ENCODE measurements at regions not wholly inside any gene's neighbourhood (a gene's known extent, or its start where the extent isn't known, plus 50 kb on each side); places are given as distances from the start of the nearest gene placed in this dataset.

DNA sequence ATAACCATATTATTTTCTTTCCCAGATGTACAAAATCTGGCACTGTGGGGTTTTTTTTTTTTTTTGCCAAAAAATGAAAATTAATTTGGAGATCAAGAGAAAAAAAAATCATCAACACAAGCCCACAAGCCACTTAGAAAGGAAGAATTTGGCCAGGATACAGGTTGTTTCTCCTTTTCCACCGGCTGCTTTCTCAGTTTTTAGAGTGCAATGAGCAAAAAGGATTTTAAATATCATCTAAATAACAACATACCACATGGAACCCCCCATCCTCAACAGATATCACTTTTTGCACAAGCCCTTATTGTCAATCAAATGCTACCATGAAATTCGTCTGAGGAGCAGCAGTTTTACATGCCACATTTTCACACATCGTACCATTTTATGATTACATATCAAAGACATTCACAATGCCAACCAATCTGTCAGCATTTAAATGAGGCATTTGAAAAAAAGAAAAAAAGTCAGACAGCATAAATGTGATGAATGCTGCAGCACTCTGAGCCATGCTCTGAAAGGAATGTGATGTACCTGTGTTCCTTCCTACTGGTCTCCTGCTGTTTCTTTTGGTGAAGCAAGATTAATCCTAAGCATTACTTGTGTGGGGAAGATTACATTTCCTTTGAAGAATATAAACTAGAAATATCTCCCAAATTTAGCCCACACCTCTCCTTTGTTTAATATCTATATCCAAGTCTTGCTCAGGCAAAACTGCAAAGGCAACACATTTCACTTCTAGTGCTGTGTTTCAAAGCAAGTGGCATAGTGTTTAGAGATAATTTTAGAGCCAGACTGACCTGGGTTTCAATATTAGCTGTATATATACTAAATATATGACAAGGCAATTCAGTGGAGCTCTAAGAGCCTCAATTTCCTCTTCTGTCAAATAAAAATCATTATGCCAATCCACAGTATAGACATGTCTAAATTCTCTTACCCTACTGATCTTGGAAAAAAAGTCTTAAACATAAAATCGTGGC, 391.3 kb downstream of the CMPK2 start:
- no peak for DNase-seq (ENCODE audit: low spot score)

DNA sequence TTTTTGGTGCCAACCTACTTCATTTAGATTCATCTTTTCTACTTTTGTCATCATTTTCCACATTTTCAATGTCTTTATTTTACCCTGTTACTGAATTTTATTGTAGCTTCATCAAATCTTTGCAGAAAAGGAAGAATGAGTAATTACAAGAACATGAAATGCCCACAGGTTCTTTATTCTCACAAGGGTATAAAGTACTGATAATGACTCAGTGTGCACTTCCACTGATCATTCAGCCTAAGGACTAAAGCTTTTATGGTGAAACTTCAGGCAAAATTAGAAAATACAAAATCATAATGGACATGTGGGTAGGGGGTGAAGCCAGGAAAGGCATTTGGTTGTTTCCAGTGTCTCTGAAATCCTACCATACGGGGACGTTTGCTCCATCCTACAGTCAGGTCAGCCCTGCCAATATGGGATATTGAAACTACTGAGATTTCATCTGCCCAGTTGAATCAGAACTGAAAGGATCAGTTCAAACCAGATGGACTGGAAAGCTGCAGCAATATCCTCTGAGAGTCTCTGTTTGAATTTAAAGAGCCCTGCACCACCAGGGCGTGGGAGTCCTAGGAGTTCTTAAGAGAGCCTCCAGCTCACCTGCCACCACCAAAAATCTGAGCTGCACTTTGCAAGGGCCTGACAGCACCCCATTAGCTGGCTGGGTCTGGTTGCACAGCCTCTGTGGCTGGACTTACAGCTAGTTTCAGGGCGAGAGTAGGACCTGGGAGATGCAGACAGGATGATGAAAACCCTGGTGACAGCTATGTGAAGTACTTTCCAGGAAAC, 390.4 kb downstream of the CMPK2 start:
- no peak for DNase-seq (ENCODE audit: low spot score)

GRCh38 chr2:6480514-6480913, 385.2 kb downstream of the CMPK2 start:
- DNase-seq (ENCODE audit: low spot score): no peak

GRCh38 chr2:6482256-6482655, 383.5 kb downstream of the CMPK2 start:
- no peak for DNase-seq (ENCODE audit: low spot score)

DNA sequence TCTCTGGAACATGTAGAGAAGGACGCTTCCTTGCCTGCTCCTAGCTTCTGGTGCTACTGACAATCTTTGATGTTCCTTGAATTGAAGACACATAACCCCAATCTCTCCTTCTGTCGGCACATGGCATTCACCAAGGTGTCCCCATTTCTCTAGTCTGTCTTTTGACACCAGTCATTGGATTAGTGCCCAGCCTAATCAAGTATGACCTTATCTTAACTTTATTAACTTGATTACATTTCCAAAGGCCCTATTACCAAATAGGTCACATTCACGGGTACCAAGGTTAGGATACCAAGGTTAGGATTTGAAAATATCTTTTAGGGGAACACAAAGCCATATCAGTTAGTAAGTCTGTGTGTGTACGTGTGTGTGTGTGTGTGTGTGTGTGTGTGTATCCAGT, 377.9 kb downstream of the CMPK2 start:
- no peak for DNase-seq (ENCODE audit: low spot score)

DNA sequence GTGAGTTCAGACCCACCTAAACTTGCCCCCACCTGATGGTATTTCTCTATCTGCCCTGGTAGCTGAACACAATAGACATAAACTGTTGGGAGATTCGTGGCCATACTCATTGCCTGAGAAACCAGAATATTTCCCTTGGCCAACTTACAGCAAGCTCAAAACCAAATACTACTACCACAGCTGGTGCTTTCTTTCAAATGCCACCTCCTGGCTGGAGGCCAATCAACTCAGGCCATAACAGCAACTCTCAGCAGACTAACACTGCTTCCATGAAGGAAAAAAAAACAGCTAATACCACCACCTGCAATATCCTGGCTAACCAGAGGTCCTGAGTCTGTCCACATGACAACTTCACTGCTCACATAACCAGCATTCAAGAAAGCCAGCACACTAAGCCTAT, 373.1 kb downstream of the CMPK2 start:
- no peak for DNase-seq (ENCODE audit: low spot score)

DNA sequence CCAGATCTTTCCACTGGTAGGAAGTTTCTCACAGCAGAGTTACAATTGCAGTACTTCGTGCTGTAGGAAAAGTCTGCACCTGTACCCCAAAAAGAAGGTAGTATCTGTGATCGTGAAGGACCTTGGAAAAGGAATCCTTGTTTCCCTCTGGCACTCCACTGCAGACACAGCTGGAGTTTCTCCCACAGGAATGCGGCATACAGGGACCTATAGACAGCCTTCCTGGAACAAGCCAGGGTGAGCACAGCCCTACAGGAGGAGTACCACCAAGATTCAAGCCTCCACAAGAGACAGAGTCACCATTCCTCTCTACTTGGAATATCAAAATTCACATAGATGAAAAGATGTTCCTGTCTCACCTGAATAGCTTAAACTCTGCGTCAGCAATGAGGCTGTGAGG, 372.4 kb downstream of the CMPK2 start:
- DNase-seq (ENCODE audit: low spot score): no peak

DNA sequence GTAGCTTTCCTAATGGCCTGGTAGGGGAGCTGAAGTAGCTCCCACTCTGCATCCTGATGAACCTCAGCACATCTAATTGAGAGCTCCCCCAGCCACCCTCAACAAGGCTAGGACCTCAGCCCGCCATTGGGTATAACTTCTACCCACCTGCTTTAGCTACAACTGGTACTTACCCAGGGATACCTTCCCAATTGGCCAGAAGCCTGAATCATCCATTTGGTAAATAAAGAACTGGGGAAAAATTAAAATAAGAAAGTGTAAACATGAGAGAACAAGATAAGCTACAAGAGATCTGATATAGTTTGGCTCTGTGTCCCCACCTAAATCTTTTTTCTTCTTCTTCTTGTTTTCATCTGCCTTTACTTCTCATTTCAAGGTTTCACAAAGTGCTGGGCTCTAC, 372.0 kb downstream of the CMPK2 start:
- DNase-seq (ENCODE audit: low spot score): no peak

DNA sequence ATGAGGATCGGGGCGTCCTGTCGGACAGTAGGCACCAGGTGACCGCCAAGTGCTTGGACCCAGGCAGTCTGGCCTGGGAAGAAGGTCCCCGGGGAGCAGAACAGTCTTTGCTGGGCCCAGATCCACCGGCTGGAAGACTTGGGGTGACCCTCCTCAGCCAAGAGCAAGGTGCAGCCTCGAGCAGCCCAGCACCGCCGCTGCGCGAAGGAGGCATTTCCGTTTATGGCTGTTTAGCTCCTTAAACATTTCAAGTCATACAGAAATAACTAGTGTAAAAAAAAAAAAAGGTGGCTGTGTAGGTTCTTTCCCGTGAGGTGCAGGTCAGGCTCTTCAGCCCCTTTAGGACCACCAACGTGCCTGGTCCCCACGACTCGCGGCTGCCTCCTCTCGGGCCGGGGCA, 370.2 kb downstream of the CMPK2 start:
- DNase-seq (ENCODE audit: low spot score): no peak

- DNase-seq (ENCODE audit: low spot score): no peak
Measured at GRCh38 chr2:6496376-6496775, 369.3 kb downstream of the CMPK2 start.

- no peak for DNase-seq (ENCODE audit: low spot score)
Measured at GRCh38 chr2:6497048-6497447, 368.7 kb downstream of the CMPK2 start.

DNA sequence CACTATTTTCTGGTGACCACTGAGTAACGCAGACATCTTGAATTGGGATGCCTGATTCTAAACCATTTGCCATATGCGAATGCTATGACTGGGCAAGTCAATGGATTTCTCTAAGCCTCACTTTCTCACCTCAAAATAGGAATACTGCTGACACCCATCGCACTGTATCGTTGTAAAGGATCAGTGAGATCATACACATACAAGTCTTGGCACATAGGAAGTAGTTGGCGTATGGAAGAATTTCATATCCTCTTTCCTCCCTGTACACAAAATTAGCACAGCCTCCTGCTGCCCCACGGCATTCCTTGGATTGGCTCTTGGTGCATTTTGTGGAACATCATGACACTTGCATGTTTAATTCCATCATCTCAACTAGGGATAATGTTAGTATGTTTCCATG, 366.9 kb downstream of the CMPK2 start:
- no peak for DNase-seq (ENCODE audit: low spot score)

DNA sequence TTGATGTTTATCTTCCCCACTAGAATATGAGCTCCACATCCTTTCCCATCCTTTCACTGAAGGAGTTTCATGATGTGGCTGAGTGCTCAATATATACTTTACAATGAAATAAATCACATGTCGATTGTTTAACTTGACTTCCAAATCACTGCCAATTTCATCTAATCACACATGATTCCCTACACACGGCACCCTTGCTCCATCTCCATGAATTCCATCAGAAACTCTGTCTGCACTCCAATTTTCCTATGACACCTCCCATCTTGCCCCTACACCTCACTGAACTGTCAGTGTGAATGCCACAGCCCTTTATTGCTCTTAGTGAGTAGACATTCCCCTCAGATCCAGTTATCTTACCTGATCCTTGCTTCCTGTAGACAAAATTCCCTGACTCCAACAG, 366.0 kb downstream of the CMPK2 start:
- DNase-seq (ENCODE audit: low spot score): no peak

DNA sequence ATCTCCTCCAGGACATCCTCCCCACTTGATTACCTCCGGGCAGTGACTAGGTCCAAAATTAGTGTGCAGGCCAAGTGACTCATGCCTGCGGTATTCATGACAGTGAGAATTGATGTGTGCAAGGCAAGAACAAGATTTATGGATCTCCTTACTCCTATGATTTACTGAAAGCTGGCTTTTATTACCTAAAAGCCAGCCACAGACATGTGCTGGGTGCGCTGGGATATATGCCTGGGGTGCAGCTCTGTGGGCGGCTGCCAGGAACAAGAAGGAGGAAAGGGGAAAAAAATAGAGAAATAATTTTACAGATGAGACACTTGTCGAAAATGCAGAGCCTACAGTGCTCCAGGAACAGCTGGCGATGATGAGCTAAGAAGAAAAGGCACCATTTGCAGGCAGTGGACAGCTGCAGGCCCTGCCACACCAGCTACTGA, 359.3 kb downstream of the CMPK2 start:
- no peak for DNase-seq (ENCODE audit: low spot score)

DNA sequence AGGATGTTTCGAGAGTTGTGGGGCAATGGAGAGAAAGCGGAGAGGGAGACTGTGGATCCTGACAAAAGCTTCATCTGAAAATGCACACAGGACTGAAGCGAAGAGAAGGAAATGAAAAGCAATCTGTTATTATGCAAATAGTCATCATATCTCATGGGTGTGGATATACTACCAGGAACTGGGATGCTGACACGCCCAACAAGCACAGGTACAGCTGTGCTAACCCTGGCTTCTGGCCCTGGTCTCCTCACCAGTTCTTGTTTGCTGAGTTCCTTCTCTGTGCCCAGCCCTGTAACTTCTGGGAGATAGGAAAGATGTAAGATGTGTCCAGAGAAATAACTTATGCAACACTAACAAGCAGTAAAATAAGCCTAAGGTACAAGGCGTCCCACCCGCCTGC, 358.8 kb downstream of the CMPK2 start:
- DNase-seq (ENCODE audit: low spot score): no peak

GRCh38 chr2:6510532-6510931, 355.2 kb downstream of the CMPK2 start:
- no peak for DNase-seq (ENCODE audit: low spot score)

GRCh38 chr2:6512589-6512988, 353.1 kb downstream of the CMPK2 start:
- no peak for DNase-seq (ENCODE audit: low spot score)

DNA sequence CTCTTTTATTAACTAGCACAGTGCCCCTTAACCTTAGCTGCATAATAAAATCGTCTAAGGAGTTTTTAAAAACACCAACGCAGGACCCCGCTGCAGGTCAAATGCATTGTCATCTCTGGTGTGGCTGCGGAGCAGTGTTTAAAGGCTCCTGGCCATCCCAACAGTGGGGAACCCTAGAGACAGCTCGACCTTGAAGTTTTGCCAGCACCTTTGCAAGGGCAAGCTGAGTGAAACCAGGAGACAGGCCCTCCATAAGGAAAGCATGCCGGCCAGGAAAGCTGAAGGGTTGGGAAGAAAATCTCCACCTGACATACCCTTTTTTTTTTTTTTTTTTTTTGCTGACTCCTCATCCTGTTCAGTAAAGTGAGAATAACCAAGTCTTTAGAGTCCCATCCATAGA, 349.0 kb downstream of the CMPK2 start:
- no peak for DNase-seq (ENCODE audit: low spot score)

DNA sequence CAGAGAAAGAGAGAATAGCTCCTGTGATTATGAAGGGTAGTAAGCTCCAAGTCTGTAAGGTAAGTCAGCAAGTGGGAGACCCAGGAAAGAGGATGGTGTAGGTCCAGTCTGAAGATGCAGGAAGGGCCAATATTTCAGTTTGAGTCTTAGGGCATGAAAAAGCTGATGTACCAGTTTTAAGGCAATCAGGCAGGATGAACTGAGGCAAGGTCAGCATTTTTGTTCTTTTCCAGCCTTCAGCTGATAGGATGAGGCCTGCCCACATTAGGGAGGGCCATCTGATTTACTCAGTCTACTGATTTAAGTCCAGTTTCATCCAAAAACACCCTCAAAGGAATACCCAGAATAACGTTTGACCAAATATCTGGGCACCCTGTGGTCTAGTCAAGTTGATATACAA, 347.3 kb downstream of the CMPK2 start:
- no peak for DNase-seq (ENCODE audit: low spot score)

DNA sequence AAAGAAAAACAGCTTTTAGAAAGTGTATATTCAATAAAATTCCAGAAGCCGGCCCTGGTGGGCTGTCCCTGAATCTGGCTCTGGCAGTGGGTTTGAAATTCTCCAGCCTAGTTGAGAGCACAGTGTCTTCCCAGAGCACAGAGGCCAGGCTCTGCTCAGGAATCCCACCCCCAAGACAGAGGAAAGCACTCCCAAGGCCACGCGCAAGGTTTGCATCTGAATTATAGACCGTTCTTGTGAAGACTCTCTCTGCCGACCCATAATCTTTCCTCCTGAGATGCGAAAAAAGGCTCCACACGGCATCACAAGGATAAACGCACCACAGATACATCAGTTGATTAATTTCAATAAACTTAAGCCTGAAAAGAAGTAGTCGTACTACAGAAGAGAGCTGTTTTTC, 342.2 kb downstream of the CMPK2 start:
- DNase-seq (ENCODE audit: low spot score): no peak

- no peak for DNase-seq (ENCODE audit: low spot score)
Measured at GRCh38 chr2:6524691-6525474, 340.8 kb downstream of the CMPK2 start.

GRCh38 chr2:6525475-6525964, 340.2 kb downstream of the CMPK2 start:
- no peak for DNase-seq (ENCODE audit: low spot score)
